ENCODE measurements at regions not wholly inside any gene's neighbourhood (a gene's known extent, or its start where the extent isn't known, plus 50 kb on each side); places are given as distances from the start of the nearest gene placed in this dataset.

GRCh38 chr4:170139764-170140163 lies 50.0 kb upstream of the AADAT start:
- no peak for TF ChIP-seq POLR2AphosphoS5 (IDR thresholded peaks at IDR 0.05; ENCODE audit: low read depth, low read length)
- TF ChIP-seq EP300 (IDR thresholded peaks at IDR 0.05; ENCODE audit: borderline replicate concordance in 1 of 2, low read depth in 2 of 2, low read length in 2 of 2), result no peak
